AG04450 (cell line): ENCODE measurements at regions not wholly inside any gene's neighbourhood (a gene's known extent, or its start where the extent isn't known, plus 50 kb on each side); places are given as distances from the start of the nearest gene placed in this dataset.

Experiments
- CTCF ChIA-PET: fragments of 300-600, 350-600 bp; formaldehyde crosslinking; extraction: SDS; loops from one replicate; lab custom pipeline; 2022; ENCODE audit warnings: antibody characterized with exemption, inconsistent platforms; lab: Charles Lee
- POLR2A ChIA-PET: fragments of 350-600 bp; formaldehyde crosslinking; extraction: SDS; loops from one replicate; lab custom pipeline; 2021; ENCODE audit warnings: antibody characterized with exemption, inconsistent platforms; lab: Yijun Ruan, JAX
- DNase-seq: peaks from one replicate; pipeline ENCODE4 v3.0.0-alpha.2; 2011; ENCODE audit warnings: low read depth, low spot score
- H3K27ac ChIP-seq: one replicate; pipeline ENCODE4 v1.5.1; 2012; ENCODE audit warnings: low read depth, low read length, control low read depth
- H3K27me3 ChIP-seq: one replicate; pipeline ENCODE4 v1.6.0; 2012; ENCODE audit warnings: low read length; ENCODE audit not compliant: control insufficient read depth, insufficient read depth
- H3K4me3 ChIP-seq: 2 replicates; pipeline ENCODE4 v1.5.1; 2011; ENCODE audit warnings: mild to moderate bottlenecking, low read depth, low read length, control low read depth
- H3K9me3 ChIP-seq: 2 replicates; pipeline ENCODE4 v1.5.1; 2012; ENCODE audit warnings: low read length; ENCODE audit not compliant: control insufficient read depth, insufficient read depth
- TF ChIP-seq, protein P1 (sequence below): IDR thresholded peaks from 2 replicates; pipeline ENCODE4 v1.5.1; 2011; ENCODE audit warnings: low read depth, low read length, control low read depth, inconsistent platforms

DNA sequence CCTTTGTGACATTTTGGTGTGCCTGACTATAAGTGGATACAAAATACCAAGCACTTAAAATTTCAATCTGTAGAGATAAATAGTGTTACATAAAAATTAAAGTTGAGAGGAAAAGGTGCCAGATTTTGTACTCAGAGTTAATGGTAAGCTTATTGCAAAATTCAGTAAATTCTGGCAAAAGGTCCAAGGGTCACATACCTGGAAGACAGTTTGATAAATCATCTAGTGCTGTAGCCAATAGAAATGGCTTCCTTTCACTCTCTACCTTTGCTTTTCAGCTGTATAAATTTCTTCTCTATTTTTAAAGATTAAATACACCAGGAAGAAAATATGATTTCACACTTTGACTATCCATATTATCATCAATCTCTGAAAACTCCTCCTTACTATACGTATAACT lies 690.2 kb upstream of the NRSN1 start:
- ChIA-PET CTCF (interaction anchor here (1.2 to 1.7 kb wide), 2 partner anchors 10 to 21 kb away, joined by 3 to 5 read pairs; no protein-coding TSS in a partner anchor), POLR2A (no interaction called here)
- Histone ChIP-seq H3K9me3 (no peaks in the 10 kb centered on the region), H3K27me3 (no peaks in the 10 kb centered on the region), H3K4me3 (no peak overlapping the region), H3K27ac (no peak overlapping the region)
- no peak for DNase-seq
- TF ChIP-seq, protein P1, sequence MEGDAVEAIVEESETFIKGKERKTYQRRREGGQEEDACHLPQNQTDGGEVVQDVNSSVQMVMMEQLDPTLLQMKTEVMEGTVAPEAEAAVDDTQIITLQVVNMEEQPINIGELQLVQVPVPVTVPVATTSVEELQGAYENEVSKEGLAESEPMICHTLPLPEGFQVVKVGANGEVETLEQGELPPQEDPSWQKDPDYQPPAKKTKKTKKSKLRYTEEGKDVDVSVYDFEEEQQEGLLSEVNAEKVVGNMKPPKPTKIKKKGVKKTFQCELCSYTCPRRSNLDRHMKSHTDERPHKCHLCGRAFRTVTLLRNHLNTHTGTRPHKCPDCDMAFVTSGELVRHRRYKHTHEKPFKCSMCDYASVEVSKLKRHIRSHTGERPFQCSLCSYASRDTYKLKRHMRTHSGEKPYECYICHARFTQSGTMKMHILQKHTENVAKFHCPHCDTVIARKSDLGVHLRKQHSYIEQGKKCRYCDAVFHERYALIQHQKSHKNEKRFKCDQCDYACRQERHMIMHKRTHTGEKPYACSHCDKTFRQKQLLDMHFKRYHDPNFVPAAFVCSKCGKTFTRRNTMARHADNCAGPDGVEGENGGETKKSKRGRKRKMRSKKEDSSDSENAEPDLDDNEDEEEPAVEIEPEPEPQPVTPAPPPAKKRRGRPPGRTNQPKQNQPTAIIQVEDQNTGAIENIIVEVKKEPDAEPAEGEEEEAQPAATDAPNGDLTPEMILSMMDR: no peak

DNA sequence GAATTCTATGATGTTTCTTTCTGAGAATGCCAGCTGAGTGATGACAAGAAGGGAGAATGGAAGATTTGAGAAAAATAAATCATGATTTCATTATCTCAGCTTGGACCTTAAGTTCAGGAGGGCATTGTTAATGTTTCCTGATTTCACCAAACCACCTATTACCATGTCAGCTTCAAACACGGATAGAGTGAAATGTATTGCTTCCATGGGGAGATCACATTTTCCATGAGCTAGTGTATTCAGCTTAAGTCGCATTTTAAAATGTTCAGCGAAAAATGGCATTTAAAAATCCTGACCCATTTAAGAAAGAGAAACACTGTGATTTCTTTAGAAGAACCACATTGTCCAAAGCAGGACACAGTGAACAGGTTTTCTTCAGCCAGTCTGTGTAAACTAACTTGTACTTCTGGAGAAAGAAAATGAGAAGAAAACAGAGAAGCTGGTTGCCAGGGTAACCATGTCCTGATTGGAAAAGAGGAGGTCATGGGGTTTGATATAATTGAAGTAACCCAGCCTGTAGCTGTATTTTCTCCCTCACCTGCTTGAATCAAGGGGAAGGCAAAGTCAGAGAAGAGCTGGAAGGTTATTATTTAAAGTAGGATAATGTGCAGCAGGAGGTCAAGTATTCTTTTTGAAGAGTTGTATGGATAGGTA lies 684.1 kb upstream of the NRSN1 start:
- TF ChIP-seq, protein P1: no peak
- POLR2A ChIA-PET: no interaction called here

DNA sequence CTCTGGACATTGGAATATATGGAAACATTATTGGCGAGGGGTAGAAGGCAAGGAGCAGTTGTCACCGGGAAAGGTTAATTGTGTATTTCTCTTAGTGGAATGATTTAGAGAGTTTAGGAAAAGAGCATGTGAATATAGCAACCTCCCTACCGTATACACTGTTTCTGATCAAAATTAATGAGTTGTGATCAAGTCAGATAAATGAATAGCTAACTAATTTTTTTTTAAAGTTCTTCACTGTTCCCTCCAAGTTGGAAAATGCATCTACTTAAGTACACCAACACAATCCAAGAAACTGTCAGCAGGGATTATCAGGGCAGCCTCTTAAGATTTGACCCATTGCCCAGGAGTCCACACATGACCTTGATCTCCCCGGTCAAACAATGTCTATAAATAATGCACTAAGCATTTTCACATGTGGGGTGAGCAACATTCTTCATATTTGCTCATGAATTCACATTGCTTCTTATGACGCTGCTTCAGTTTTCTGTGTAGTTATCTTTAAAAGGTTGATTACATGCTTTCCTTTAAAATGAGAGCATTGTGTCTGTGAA lies 680.8 kb upstream of the NRSN1 start:
- ChIA-PET POLR2A (no interaction called here), CTCF (interaction anchor here (0.9 to 2.3 kb wide), 9 partner anchors 11 to 1166 kb away, joined by 3 to 7 read pairs (median 4); no protein-coding TSS in a partner anchor)
- DNase-seq: no peak
- TF ChIP-seq, protein P1: no peak
- no peak overlapping the region for H3K27ac ChIP-seq
- no peaks in the 10 kb centered on the region for H3K27me3 ChIP-seq
- H3K4me3 ChIP-seq: no peak overlapping the region
- no peaks in the 10 kb centered on the region for H3K9me3 ChIP-seq

More for the DNA sequence above, 684.1 kb upstream of the NRSN1 start:
- Histone ChIP-seq H3K4me3 (no peak overlapping the region), H3K27me3 (no peaks in the 10 kb centered on the region), H3K9me3 (no peaks in the 10 kb centered on the region), H3K27ac (no peak overlapping the region)
- CTCF ChIA-PET: interaction anchor here (1.8 kb wide), 1 partner anchor 28 kb away, joined by 6 read pairs; no protein-coding TSS in a partner anchor
- DNase-seq: no peak

DNA sequence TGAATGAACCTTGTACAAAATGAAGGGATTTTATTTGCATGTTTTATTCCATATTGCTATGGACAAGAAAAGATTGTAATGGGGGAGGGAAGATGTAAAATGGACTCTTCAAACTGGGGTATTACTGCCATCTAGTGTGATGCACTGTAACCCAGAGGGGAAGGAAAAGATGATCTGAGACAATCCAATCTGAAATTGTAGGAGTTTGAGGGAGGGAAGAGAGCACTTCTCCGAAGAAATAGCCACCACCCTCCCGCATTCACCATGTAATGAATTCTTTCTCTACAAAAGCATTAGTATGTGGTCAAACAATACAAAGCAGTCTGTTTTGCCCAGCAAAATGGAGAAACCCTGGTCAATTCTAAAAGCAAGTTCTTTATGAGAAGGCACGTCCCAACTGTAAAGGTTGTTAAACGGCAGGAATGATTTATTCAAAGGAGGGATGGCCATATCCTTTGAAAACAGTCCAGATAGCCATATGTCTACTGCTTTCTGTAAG lies 679.5 kb upstream of the NRSN1 start:
- no peaks in the 10 kb centered on the region for H3K9me3 ChIP-seq
- no peaks in the 10 kb centered on the region for H3K27me3 ChIP-seq
- ChIA-PET CTCF (interaction anchor here (0.6 to 2.9 kb wide), 22 partner anchors 8 to 1854 kb away, joined by 3 to 8 read pairs (median 3); no protein-coding TSS in a partner anchor), POLR2A (no interaction called here)
- DNase-seq: peak; percentile 45
- no peak overlapping the region for H3K27ac ChIP-seq
- H3K4me3 ChIP-seq: no peak overlapping the region
- TF ChIP-seq, protein P1: peak; percentile 84

DNA sequence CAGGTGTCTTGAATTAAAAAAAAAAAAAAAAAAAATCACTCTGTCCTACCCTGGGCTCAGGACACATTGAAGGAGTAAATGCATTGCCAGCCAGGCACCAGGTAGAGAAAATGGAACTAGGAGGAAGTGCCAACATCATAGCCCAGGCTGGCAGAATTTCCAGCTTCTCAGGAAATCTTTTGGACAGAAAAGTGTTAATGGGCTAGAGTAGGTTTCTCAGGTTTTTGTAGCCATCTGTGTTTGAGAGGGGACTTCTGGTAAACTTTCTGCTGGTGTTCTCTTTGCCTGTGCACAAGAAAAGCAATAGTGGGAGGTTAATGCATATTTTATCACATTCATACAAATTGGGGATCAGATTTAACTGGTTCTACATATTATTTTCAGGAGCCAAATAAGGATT lies 678.3 kb upstream of the NRSN1 start:
- TF ChIP-seq, protein P1: no peak
- no peak for DNase-seq
- POLR2A ChIA-PET: interaction anchor here (0.6 to 1.3 kb wide), 2 partner anchors 1854 to 1860 kb away, joined by 3 to 5 read pairs; partner anchors contain the start of gene SOX4
- Histone ChIP-seq H3K27ac (no peak overlapping the region), H3K27me3 (no peaks in the 10 kb centered on the region), H3K4me3 (no peak overlapping the region), H3K9me3 (no peaks in the 10 kb centered on the region)
- CTCF ChIA-PET: interaction anchor here (0.6 to 2.9 kb wide), 12 partner anchors 14 to 1532 kb away, joined by 3 to 10 read pairs (median 4); no protein-coding TSS in a partner anchor
